Ovary (tissue), 7 donors: ENCODE measurements at regions not wholly inside any gene's neighbourhood (a gene's known extent, or its start where the extent isn't known, plus 50 kb on each side); places are given as distances from the start of the nearest gene placed in this dataset.

Experiments used
- DNase-seq, 5 donors: peaks; one replicate each; pipeline ENCODE4 v3.0.0-alpha.2; 2019 to 2020
- H3K27ac ChIP-seq, 2 donors: fragments of 200-600 bp; one replicate each; pipeline versions ENCODE4 v1.5.1 to v1.8.0; 2019 to 2022
- H3K27me3 ChIP-seq: fragments of 200-600 bp; one replicate; pipeline ENCODE4 v1.8.0; 2022
- H3K36me3 ChIP-seq: fragments of 200-600 bp; sonication (generic); one replicate; pipeline ENCODE4 v1.5.1; 2019
- H3K4me1 ChIP-seq: one replicate; pipeline ENCODE4 v1.8.1; 2013; ENCODE audit warnings: mild to moderate bottlenecking, moderate library complexity; ENCODE audit not compliant: insufficient read depth
- H3K4me3 ChIP-seq: fragments of 200-600 bp; sonication (generic); one replicate; pipeline ENCODE4 v1.5.1; 2017
- H3K9me3 ChIP-seq, 2 donors: fragments of 200-600 bp in 1 of 2; sonication (generic) in 1 of 2; one replicate each; pipeline versions ENCODE4 v1.5.1 to v1.8.1; 2013 to 2019; ENCODE audit warnings: mild to moderate bottlenecking in 1 of 2, moderate library complexity in 1 of 2
- CTCF ChIP-seq, 3 donors: fragments of 450-650 bp in 2 of 3; fragments of 200-600 bp in 1 of 3; IDR thresholded peaks; one replicate each; pipeline versions ENCODE4 v1.5.1 to v1.8.0; 2016 to 2022; ENCODE audit warnings: antibody characterized with exemption in 3 of 3, mild to moderate bottlenecking in 1 of 3
- EP300 ChIP-seq: sonication (generic); formaldehyde crosslinking; IDR thresholded peaks from one replicate; pipeline ENCODE4 v1.6.1; 2017; ENCODE audit warnings: antibody characterized with exemption
- POLR2A ChIP-seq: fragments of 450-650 bp; IDR thresholded peaks from one replicate; pipeline ENCODE4 v1.6.1; 2017; ENCODE audit warnings: antibody characterized with exemption, mild to moderate bottlenecking, moderate library complexity
- whole genome bisulfite sequencing, 3 donors: extraction: QIAGEN DNeasy Blood & Tissue Kit in 1 of 3; methylation state at CpG; one replicate each; pipeline versions ENCODE4 v1.1.5 to v1.1.7; 2013 to 2017; 5-methylcytosine and 5-hydroxymethylcytosine counted together
- intact Hi-C, 4 donors: fragments of 100-400 bp; cut with DNase I; formaldehyde crosslinking; loops; one replicate each; pipeline versions ENCODE4 v1.11.0 to v1.15.1; 2022 to 2023
- donor health status: DM: no; HTN: no; CAD: no; lungs with moderate emphysema.
- donor health status: DM: no; HTN: no; CAD: no.
- donor health status: Bipolar disorder and iron deficiency.
- donor health status: DM: no; HTN: no; CAD: no.
- donor health status: DM: yes; HTN: yes; CAD: no.

GRCh38 chr9:113705928-113706519 is 170.1 kb upstream of the ZNF618 start:
- no peaks in the 10 kb centered on the region for H3K9me3 ChIP-seq
- intact Hi-C loops, result no loop called here
- no peaks in the 10 kb centered on the region for H3K27me3 ChIP-seq
- H3K36me3 ChIP-seq, result no peaks in the 10 kb centered on the region
- no peak for DNase-seq
- no peak overlapping the region for H3K27ac ChIP-seq
- 32 to 74% (median 60%) methylated on average over 2 of the region's 2 CpGs for WGBS, 3 donors
- no peak overlapping the region for H3K4me3 ChIP-seq
- no peaks in the 10 kb centered on the region for H3K4me1 ChIP-seq
- no peak for TF ChIP-seq EP300

DNA sequence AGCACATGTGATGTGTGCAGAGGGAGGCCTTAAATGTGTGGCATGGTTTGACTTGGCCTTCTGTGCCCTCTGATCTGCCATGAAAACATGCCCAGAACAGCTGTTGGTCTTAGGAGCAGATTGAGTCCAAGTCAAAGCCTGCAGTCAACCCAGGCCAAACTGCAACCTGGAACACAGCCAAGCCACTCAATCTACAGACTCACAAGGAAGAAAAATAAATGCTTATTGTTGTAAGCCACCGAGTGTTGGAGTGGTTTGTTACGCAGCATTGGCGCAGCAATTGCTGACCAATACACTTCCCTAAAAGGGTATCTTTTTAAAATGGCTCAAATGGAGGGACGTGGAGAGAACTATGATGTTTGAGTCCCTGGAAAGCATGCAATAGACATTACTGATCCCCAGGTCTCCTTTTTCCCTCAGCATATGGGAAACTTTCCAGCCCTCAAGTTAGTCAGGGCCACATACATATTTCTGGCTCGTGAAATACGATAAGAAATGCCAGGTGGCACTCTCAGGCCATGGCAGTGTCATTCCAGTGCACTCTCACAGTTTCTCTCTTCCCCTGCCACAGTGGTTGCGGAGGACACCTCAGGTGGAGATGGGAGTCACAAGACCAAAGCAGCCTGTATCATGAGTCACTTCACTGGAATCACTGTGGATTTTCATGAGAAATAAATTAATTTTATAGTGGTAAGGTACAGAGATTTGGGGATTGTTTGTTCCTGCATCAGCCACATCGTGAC is 168.0 kb upstream of the ZNF618 start:
- no peak for DNase-seq
- no peaks in the 10 kb centered on the region for H3K9me3 ChIP-seq
- no peaks in the 10 kb centered on the region for H3K36me3 ChIP-seq
- H3K4me3 ChIP-seq, result no peak overlapping the region
- H3K27ac ChIP-seq, result no peak overlapping the region
- WGBS, 3 donors, result 88 to 89% (median 89%) methylated on average over 8 of the region's 8 CpGs
- intact Hi-C loops, result no loop called here
- H3K4me1 ChIP-seq, result no peaks in the 10 kb centered on the region
- H3K27me3 ChIP-seq, result no peaks in the 10 kb centered on the region
- TF ChIP-seq EP300 (no peak), CTCF (IDR thresholded peaks at IDR 0.05) (no peak), POLR2A (no peak)

DNA sequence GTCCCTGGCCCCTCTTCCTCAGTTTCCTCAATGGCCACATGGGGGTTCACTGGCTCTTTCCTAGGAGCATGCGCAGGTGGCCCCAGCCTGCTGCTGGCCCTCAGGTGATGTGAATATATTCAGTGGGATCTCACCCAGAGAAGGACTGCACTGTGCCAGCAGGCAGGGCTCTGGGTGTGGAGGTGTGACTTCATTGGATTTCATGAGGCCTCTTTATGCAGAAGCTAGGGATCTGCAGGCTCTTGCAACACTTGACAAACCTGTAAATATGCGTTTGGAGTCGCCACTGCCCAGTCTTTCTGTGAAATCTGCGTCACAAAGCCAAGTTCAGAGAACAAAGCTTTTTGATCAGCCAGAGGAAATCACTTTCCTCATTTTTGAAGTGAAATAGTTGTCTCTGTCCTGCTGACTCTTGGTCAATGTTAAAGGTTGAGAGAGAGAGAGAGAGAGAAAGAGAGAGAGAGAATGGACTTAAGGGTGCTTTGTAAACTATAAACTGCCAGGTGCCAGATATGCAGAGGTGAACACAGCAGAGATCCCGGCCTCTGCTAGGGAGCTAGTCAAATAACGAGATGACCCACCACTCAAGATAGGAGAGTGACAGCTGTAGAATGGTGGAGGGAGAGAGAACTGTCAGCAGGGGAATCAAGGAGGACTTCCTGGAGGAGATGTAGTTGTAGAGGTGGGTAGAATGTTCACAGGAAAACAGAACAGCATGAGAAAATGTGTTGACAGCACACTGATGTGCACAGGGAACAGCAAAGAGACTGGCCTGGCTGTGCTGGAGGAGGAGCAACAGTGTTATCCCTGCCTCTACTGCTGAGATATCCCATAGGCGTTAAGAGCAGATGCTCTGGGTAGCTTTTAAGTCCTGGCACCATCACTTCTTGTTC is 167.0 kb upstream of the ZNF618 start:
- no peaks in the 10 kb centered on the region for H3K27me3 ChIP-seq
- intact Hi-C loops, result no loop called here
- no peaks in the 10 kb centered on the region for H3K4me1 ChIP-seq
- WGBS, 3 donors, result 75 to 82% (median 78%) methylated on average over 7 of the region's 7 CpGs
- no peak overlapping the region for H3K27ac ChIP-seq
- H3K9me3 ChIP-seq, result no peaks in the 10 kb centered on the region
- H3K4me3 ChIP-seq, result no peak overlapping the region
- DNase-seq, result no peak
- no peaks in the 10 kb centered on the region for H3K36me3 ChIP-seq
- TF ChIP-seq CTCF (IDR thresholded peaks at IDR 0.05), result no peak
- TF ChIP-seq POLR2A, result no peak
- no peak for TF ChIP-seq EP300

GRCh38 chr9:113709721-113710120 is 166.4 kb upstream of the ZNF618 start:
- Histone ChIP-seq H3K27ac (no peak overlapping the region), H3K36me3 (no peaks in the 10 kb centered on the region), H3K27me3 (no peaks in the 10 kb centered on the region), H3K9me3 (no peaks in the 10 kb centered on the region), H3K4me3 (no peak overlapping the region), H3K4me1 (no peaks in the 10 kb centered on the region)
- TF ChIP-seq EP300 (no peak), POLR2A (no peak), CTCF (IDR thresholded peaks at IDR 0.05) (no peak)
- intact Hi-C loops, result no loop called here
- WGBS, 3 donors, result 86 to 95% (median 94%) methylated on average over 6 of the region's 6 CpGs
- DNase-seq, result no peak
